ENCODE measurements at regions not wholly inside any gene's neighbourhood (a gene's known extent, or its start where the extent isn't known, plus 50 kb on each side); places are given as distances from the start of the nearest gene placed in this dataset.

DNA sequence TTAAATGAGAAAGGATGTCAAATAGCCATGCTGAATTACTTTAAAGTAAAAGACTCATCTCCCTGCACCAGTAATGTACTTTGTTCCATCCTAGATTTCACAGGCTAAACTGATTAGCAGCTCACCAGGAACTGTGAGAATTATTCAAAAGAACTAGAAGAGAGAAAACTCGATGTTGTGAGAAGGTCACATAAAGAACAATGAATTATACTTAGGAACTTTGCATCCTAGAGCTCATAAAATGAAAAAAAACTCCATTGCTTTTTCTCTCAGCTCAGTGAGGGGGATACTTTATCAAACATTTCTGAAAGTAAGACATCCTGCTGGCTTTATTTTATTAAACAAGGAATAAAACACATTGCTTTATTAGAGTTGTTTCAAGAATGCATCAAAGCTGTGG, 278.5 kb downstream of the MRPL39 start:
- in situ Hi-C loops (cut with MboI; ENCODE audit: low sequenced_read_pairs) = no loop called here
- peak overlapping the region; percentile 78; the same call in 1 of the 2 replicates for H4K5ac ChIP-seq (ENCODE audit: low read depth, low read length)
- no CpG with 5 or more reads among the region's 1 CpG for WGBS, 2 experiments (ENCODE audit: extremely low coverage in 2 of 2, insufficient read length in 1 of 2)
- no peak overlapping the region; the same call in 1 of the 2 replicates for H3K9ac ChIP-seq (ENCODE audit: low read depth, low read length)
- peak overlapping the region; percentile 31; the same call in 1 of the 2 replicates for H3K4me2 ChIP-seq (ENCODE audit: low read depth, low read length)
- BruUV-seq (replicated peaks) = no TSS peak
- no peak overlapping the region for H2AK5ac ChIP-seq (ENCODE audit: low read depth, low read length)
- H3K4me3 ChIP-seq (ENCODE audit: insufficient read depth, low read depth, low read length) = no peak overlapping the region
- peak overlapping the region; percentile 61; the same call in 1 of the 2 replicates for H3K56ac ChIP-seq (ENCODE audit: extremely low read depth, insufficient read depth, low read length)
- H2AK9ac ChIP-seq (replicated peaks; ENCODE audit: low read depth, low read length, poor library complexity) = no peak overlapping the region
- H3K36me3 ChIP-seq (ENCODE audit: control insufficient read depth, insufficient read depth, low read length) = no peaks in the 10 kb centered on the region
- H2BK5ac ChIP-seq (ENCODE audit: low read depth, low read length, poor library complexity, severe bottlenecking) = peak overlapping the region; percentile 69
- ChIA-PET CTCF (interaction anchor here (1.4 to 1.5 kb wide), 2 partner anchors 11 to 45 kb away, joined by 3 to 4 read pairs; no protein-coding TSS in a partner anchor), POLR2A (ENCODE audit: unreplicated experiment) (no interaction called here)
- peak overlapping the region; percentile 90 for H3K18ac ChIP-seq (ENCODE audit: low read depth, low read length)
- intact Hi-C loops (cut with micrococcal nuclease) = no loop called here
- H3K27ac ChIP-seq (ENCODE audit: insufficient read depth, low read length) = peak overlapping the region; percentile 56; the same call in 1 of the 2 replicates
- H4K8ac ChIP-seq (ENCODE audit: low read depth in 2 of 2, low read length in 2 of 2) = peak overlapping the region; percentile 72 to 78; a peak in 3 of 4 replicates
- H3K4ac ChIP-seq (ENCODE audit: low read depth, low read length) = peak overlapping the region; percentile 38; the same call in 1 of the 2 replicates
- dilution Hi-C loops (cut with HindIII; ENCODE audit: low sequenced_read_pairs, unreplicated experiment) = no loop called here
- H3K9me1 ChIP-seq (ENCODE audit: insufficient read depth, low read length) = no peaks in the 10 kb centered on the region
- ATAC-seq (ENCODE audit: low read depth) (peak; percentile 12), DNase-seq (no peak)
- H3K4me1 ChIP-seq (ENCODE audit: control insufficient read depth, insufficient read depth, low read length) = peaks cover 2% of the 10 kb centered on the region; the same call in 1 of the 2 replicates
- H3K79me1 ChIP-seq (ENCODE audit: low read depth in 1 of 2, low read length in 2 of 2) = no peaks in the 10 kb centered on the region
- no peaks in the 10 kb centered on the region for H3K27me3 ChIP-seq (ENCODE audit: control insufficient read depth, insufficient read depth, low read length)
- H3K23ac ChIP-seq (ENCODE audit: low read depth, low read length) = no peak overlapping the region
- peak overlapping the region; percentile 67 for H2BK120ac ChIP-seq (ENCODE audit: low read depth, low read length)
- TF ChIP-seq FOS (IDR thresholded peaks at IDR 0.05; ENCODE audit: low read depth, low read length) = no peak
- TF ChIP-seq, protein P1, sequence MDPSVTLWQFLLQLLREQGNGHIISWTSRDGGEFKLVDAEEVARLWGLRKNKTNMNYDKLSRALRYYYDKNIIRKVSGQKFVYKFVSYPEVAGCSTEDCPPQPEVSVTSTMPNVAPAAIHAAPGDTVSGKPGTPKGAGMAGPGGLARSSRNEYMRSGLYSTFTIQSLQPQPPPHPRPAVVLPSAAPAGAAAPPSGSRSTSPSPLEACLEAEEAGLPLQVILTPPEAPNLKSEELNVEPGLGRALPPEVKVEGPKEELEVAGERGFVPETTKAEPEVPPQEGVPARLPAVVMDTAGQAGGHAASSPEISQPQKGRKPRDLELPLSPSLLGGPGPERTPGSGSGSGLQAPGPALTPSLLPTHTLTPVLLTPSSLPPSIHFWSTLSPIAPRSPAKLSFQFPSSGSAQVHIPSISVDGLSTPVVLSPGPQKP (IDR thresholded peaks at IDR 0.05; ENCODE audit: borderline replicate concordance, low read depth, low read length) = no peak
- no peak for TF ChIP-seq RFX5 (IDR thresholded peaks at IDR 0.05; ENCODE audit: low read depth, low read length)
- TF ChIP-seq NFE2L2 (IDR thresholded peaks at IDR 0.05; ENCODE audit: low read depth, low read length) = no peak
- TF ChIP-seq CHD1 (IDR thresholded peaks at IDR 0.05; ENCODE audit: low read depth, low read length) = no peak
- TF ChIP-seq BHLHE40 (IDR thresholded peaks at IDR 0.05; ENCODE audit: low read depth, low read length) = no peak
- TF ChIP-seq RAD21 (IDR thresholded peaks at IDR 0.05; ENCODE audit: low read length) = no peak
- TF ChIP-seq, protein P2, sequence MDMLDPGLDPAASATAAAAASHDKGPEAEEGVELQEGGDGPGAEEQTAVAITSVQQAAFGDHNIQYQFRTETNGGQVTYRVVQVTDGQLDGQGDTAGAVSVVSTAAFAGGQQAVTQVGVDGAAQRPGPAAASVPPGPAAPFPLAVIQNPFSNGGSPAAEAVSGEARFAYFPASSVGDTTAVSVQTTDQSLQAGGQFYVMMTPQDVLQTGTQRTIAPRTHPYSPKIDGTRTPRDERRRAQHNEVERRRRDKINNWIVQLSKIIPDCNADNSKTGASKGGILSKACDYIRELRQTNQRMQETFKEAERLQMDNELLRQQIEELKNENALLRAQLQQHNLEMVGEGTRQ (IDR thresholded peaks at IDR 0.05; ENCODE audit: low read depth, low read length) = no peak
- TF ChIP-seq MXI1 (IDR thresholded peaks at IDR 0.05; ENCODE audit: borderline replicate concordance, low read depth, low read length) = no peak
- TF ChIP-seq, protein P3, sequence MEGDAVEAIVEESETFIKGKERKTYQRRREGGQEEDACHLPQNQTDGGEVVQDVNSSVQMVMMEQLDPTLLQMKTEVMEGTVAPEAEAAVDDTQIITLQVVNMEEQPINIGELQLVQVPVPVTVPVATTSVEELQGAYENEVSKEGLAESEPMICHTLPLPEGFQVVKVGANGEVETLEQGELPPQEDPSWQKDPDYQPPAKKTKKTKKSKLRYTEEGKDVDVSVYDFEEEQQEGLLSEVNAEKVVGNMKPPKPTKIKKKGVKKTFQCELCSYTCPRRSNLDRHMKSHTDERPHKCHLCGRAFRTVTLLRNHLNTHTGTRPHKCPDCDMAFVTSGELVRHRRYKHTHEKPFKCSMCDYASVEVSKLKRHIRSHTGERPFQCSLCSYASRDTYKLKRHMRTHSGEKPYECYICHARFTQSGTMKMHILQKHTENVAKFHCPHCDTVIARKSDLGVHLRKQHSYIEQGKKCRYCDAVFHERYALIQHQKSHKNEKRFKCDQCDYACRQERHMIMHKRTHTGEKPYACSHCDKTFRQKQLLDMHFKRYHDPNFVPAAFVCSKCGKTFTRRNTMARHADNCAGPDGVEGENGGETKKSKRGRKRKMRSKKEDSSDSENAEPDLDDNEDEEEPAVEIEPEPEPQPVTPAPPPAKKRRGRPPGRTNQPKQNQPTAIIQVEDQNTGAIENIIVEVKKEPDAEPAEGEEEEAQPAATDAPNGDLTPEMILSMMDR (conservative IDR thresholded peaks at IDR 0.05; ENCODE audit: low read depth, low read length) = no peak
- no peak for TF ChIP-seq MAZ (IDR thresholded peaks at IDR 0.05; ENCODE audit: borderline replicate concordance, low read depth, low read length)
- no peak for TF ChIP-seq POLR2A (IDR thresholded peaks at IDR 0.05; ENCODE audit: low read depth, low read length)
- H4K20me1 ChIP-seq (ENCODE audit: insufficient read depth, low read length) = no peaks in the 10 kb centered on the region
- no peak overlapping the region for H3K14ac ChIP-seq (replicated peaks; ENCODE audit: low read depth, low read length)
- no peak overlapping the region for H2AFZ ChIP-seq (replicated peaks; ENCODE audit: low read length, poor library complexity)
- H3K9me3 ChIP-seq (ENCODE audit: control insufficient read depth, insufficient read depth, low read length) = no peaks in the 10 kb centered on the region
- no peak overlapping the region for H2BK15ac ChIP-seq (ENCODE audit: low read depth, low read length)
- no peak overlapping the region for H4K91ac ChIP-seq (ENCODE audit: insufficient read depth, low read depth, low read length)
- peak overlapping the region; percentile 80 for H2BK20ac ChIP-seq (ENCODE audit: low read depth, low read length)

Measured in IMR-90 (cell line).